ENCODE measurements at regions not wholly inside any gene's neighbourhood (a gene's known extent, or its start where the extent isn't known, plus 50 kb on each side); places are given as distances from the start of the nearest gene placed in this dataset.

DNA sequence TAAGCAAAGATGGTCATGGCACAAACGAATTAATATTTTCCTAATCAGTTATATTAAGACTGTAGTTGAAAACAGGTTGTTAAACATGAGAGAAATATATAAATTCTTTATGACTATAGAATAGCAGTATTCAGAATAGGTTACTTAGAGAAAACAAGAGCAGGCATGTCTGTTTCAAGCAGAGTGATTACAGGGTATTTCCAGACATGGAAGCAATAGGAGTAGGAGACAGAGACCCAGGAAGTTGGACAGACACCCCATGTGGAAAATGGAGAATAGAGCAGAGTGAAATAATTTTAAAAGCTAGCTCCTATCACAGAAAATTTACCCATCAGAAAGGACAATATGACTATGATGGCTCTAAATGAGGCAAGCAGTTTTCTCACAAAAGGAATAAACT is 111.5 kb downstream of the IZUMO3 start:
- H3K4me1 ChIP-seq, result no peaks in the 10 kb centered on the region
- no peaks in the 10 kb centered on the region for H3K27me3 ChIP-seq
- ATAC-seq, result no peak
- H3K27ac ChIP-seq, result no peak overlapping the region
- no peak overlapping the region for H3K4me3 ChIP-seq
- intact Hi-C loops (cut with DNase I), result no loop called here
- H3K9me3 ChIP-seq, result peaks cover 0 to 30% (median 2%) of the 10 kb centered on the region in 11 donors
- no peak for DNase-seq
- no peaks in the 10 kb centered on the region for H3K36me3 ChIP-seq
- TF ChIP-seq, protein P1, sequence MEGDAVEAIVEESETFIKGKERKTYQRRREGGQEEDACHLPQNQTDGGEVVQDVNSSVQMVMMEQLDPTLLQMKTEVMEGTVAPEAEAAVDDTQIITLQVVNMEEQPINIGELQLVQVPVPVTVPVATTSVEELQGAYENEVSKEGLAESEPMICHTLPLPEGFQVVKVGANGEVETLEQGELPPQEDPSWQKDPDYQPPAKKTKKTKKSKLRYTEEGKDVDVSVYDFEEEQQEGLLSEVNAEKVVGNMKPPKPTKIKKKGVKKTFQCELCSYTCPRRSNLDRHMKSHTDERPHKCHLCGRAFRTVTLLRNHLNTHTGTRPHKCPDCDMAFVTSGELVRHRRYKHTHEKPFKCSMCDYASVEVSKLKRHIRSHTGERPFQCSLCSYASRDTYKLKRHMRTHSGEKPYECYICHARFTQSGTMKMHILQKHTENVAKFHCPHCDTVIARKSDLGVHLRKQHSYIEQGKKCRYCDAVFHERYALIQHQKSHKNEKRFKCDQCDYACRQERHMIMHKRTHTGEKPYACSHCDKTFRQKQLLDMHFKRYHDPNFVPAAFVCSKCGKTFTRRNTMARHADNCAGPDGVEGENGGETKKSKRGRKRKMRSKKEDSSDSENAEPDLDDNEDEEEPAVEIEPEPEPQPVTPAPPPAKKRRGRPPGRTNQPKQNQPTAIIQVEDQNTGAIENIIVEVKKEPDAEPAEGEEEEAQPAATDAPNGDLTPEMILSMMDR (IDR thresholded peaks at IDR 0.05), result no peak
- WGBS, 2 donors, result 48 to 70% methylated on average over 1 of the region's 1 CpG

DNA sequence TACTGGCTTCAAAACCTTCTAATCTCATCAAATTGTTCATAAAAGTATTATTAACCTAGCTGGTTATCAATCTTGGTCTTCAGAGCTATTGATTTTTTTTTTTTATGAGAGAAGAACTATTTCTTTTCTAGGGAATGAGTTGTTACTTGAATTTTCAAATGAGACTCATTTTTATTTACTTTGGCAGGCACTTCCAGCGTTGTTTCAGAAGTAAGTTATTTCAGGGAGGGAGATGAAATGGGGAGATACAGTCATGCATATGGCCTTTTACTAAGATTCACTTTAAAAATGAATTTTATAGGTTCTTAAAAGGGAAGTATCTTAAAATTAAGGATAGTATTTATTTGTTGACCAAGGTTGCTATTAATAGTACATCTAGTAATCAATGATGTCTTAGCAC is 129.6 kb downstream of the IZUMO3 start:
- ATAC-seq, result no peak
- 63 to 66% methylated on average over 1 of the region's 1 CpG for WGBS, 2 donors
- Histone ChIP-seq H3K27me3 (no peaks in the 10 kb centered on the region), H3K9me3 (peaks cover 0 to 34% (median 0%) of the 10 kb centered on the region in 11 donors), H3K27ac (no peak overlapping the region), H3K36me3 (no peaks in the 10 kb centered on the region), H3K4me3 (no peak overlapping the region), H3K4me1 (no peaks in the 10 kb centered on the region)
- DNase-seq, result no peak
- intact Hi-C loops (cut with DNase I), result no loop called here
- TF ChIP-seq, protein P1 (IDR thresholded peaks at IDR 0.05), result no peak

DNA sequence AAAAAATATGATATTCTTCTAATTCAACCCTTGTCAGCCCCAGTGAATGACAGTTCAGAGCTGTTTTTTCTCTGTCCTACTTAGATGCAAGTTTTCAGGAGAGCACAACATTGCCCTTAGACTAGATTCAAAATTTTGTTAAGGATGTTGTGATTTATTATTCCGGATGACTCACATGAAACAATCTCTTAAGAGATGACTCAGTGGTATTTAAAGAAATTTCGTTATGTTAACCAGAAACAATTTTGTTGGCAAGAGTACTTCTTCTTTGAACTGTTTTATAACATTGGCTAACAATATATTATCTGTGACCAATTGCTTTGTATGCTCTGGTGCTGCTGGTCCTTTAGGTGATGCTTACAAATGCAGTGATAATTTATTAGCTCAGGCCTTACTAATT is 132.0 kb downstream of the IZUMO3 start:
- intact Hi-C loops (cut with DNase I), result loop anchor here in 1 of 10 donors (5.0 kb wide), 1 partner anchor 51 kb away; no protein-coding TSS in a partner anchor
- no peak overlapping the region for H3K27ac ChIP-seq
- 53 to 55% methylated on average over 2 of the region's 2 CpGs for WGBS, 2 donors
- H3K27me3 ChIP-seq, result no peaks in the 10 kb centered on the region
- no peaks in the 10 kb centered on the region for H3K4me1 ChIP-seq
- DNase-seq, result no peak
- peaks cover 0 to 50% (median 0%) of the 10 kb centered on the region in 11 donors for H3K9me3 ChIP-seq
- H3K4me3 ChIP-seq, result no peak overlapping the region
- no peak for ATAC-seq
- H3K36me3 ChIP-seq, result no peaks in the 10 kb centered on the region
- TF ChIP-seq, protein P1 (IDR thresholded peaks at IDR 0.05), result no peak

DNA sequence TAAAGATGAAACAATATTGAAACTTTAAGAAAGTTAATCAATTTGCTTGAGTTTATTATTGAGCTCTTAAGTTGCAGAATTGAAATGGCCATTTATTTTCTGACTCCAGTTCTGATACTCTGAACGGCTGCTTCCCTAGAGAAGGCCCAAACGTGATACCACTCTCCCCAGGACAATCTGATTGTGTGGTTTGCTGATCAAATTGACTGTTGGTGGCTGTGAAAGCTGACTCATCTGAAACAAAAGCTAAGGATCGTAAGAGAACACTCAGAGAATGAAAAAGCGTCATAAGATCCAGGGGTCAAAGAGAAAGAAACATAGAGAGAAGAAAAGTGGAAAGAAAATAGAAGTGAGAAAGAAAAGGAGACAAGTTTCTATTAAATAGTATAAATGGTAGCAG is 147.2 kb downstream of the IZUMO3 start:
- DNase-seq (no peak), ATAC-seq (no peak)
- Histone ChIP-seq H3K9me3 (peaks cover 0 to 19% (median 0%) of the 10 kb centered on the region in 11 donors), H3K36me3 (no peaks in the 10 kb centered on the region), H3K4me3 (no peak overlapping the region), H3K27ac (no peak overlapping the region), H3K4me1 (no peaks in the 10 kb centered on the region), H3K27me3 (no peaks in the 10 kb centered on the region)
- TF ChIP-seq, protein P1 (IDR thresholded peaks at IDR 0.05), result no peak
- WGBS, 2 donors, result 45 to 51% methylated on average over 4 of the region's 4 CpGs
- intact Hi-C loops (cut with DNase I), result no loop called here

All from heart right ventricle (tissue), 16 donors.